Erythroblast (primary cell): ENCODE measurements at regions not wholly inside any gene's neighbourhood (a gene's known extent, or its start where the extent isn't known, plus 50 kb on each side); places are given as distances from the start of the nearest gene placed in this dataset.
A peak's percentile ranks its signal among the peaks of the same experiment; 100 is the strongest.
"Not testable (repeated sequence)": the region's sequence is repeated elsewhere in the genome, so short reads cannot be mapped to it uniquely, and the experiment has no call there.

Source experiments
- DNase-seq, 2 experiments: peaks; one replicate each; lab custom pipeline; 2025; lab: John Stamatoyannopoulos, UW
- GATA1 ChIP-seq: IDR thresholded peaks from 2 replicates; pipeline ENCODE4 v1.6.1; 2011; ENCODE audit warnings: low read depth, mild to moderate bottlenecking, control low read depth, low read length, moderate library complexity
- POLR2A ChIP-seq: IDR thresholded peaks from 2 replicates; pipeline ENCODE4 v1.6.1; 2011; ENCODE audit warnings: mild to moderate bottlenecking, low read length

DNA sequence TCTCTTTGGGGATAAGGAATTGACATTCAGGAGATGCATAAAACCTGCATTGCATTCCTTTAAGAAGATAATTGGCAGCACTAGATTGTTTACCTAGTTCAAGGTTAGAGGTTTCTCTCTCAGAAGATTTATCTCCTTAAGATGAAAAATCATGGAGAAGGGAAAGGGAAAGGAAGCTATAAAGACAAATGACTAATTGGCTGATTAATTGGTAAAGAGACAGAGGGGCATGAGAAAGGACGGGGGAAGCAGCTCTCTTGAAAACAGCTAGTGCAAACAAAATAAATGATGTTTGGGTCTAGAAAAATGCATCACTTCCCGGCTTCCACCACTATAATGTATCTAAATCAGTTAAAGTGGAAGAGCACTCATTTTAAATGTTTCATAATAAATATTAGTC, 941.2 kb downstream of the XPNPEP1 start:
- no peak for TF ChIP-seq POLR2A
- TF ChIP-seq GATA1: no peak

DNA sequence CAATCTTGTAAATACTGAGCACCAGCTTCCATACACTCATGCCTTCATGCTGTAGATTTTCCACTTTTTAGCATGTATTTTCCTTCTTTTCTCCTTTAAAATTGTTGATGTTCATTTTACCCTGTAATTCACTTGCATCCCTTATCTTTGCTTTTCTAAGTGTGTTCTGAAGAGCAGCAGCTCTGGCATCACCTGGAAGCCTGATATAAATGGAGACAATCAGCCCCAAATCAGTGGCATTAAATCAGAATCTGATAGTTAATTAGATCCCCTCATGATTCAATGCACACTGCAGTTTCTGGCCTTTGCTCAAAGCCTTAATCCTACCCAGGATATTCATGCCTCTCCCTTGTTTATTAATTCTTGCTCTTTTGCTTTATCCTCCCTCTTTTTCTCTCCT, 942.4 kb downstream of the XPNPEP1 start:
- no peak for TF ChIP-seq GATA1
- TF ChIP-seq POLR2A: no peak
- no peak for DNase-seq

More for the DNA sequence above, 941.2 kb downstream of the XPNPEP1 start:
- DNase-seq: no peak

DNA sequence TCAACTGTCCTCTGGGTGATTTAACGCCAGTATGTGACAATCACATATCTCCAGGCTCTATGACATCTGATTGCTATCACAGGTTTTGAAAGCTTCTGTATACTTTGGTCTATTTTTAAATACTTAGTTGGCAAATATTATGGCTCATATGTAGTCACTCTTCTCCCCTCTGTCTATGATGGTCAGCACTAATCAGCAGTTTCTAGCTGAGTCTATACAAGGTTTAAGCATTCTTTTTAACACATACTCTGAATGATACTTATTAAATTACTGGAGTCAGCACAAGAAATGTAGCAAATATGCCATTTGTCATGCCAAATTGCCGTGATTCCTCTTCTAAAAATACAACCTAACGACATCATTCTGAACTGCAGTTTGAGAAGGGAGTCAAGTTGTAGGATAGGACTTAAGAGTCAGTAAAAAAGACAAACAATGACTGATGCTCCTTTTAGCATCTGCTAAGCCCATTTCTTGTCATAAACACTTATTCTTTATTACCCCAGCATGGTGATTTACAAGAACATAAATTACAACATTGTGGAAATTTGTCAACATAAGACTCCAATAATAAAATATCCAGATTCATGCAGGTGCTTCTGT, 947.8 kb downstream of the XPNPEP1 start:
- TF ChIP-seq GATA1: no peak
- no peak for TF ChIP-seq POLR2A
- DNase-seq: no peak

DNA sequence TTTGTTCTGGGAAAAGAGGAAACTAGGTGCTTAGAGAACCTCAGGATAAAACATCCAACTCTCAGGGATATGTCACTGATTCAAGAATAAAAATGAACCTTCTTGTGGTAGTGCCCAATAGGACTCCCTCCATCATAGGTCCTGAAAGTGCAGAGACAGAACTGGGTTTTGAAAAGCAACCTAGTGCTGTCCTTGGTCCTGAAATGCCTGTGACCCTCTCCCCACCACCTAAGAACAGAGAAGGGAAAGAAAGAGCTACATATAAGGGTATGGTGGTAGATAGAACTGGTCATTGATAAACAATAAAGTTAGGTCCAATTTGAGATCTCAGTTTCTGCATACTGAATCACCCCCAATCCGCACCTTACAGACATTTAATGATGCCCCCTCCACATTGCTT, 953.3 kb downstream of the XPNPEP1 start:
- no peak for TF ChIP-seq POLR2A
- TF ChIP-seq GATA1: no peak
- DNase-seq: peak; percentile 29 to 33

DNA sequence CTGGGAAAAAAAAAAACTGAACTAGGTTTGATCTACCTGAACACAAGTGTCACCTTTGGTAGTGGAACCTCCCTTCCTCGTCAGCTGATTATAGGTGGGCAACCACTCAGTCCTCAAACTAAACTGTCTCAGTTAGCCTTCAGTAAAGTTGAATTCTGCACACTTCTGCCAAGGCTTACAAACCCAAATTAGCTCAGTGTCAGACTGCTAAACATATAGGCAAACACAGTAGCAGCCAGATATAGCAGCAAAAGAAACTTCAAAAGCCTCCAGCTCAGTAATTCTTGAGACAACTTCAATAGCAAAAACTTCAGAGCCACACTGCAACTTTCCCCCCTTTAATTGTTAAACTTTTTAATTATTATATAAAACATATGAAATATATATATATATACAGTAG, 956.9 kb downstream of the XPNPEP1 start:
- no peak for DNase-seq
- no peak for TF ChIP-seq GATA1
- no peak for TF ChIP-seq POLR2A

DNA sequence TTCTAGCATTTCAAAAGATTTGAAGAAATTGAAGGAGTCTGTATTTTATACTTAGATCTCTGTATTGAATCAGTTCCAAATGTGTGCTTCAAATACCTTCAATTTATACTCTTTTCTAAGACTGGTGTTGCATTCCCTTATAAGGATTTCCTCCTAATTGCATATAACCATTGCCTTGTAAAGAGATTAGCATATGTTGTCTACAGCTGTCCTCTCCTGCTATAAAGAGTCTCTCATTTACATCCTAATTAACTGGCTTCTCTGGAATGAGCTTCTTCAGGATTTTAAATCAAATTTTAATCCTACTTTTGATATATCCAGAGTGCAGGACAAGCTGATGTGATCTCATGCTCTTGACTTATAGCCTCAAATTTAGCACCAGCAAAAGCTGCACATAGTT, 957.3 kb downstream of the XPNPEP1 start:
- TF ChIP-seq GATA1 (no peak), POLR2A (no peak)
- no peak for DNase-seq

DNA sequence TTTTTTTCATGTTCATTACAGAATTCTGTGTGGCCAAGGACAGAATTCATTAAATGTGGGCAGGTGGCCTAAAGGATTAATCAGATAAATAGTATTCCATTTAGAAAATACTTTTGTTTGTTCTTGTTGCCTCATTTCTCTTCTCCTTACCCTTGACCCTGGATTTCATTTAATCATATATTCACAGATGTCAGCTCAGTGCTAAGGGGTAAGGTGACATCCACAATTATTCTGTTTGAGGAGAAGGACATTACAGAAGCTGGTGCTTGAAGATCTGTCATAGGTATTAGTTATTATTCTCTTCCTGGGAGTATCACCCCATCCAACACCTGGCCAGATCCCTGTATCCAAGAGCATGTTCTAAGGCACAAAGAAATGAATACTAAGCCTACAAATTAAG, 961.1 kb downstream of the XPNPEP1 start:
- DNase-seq: no peak
- TF ChIP-seq POLR2A (no peak), GATA1 (no peak)

DNA sequence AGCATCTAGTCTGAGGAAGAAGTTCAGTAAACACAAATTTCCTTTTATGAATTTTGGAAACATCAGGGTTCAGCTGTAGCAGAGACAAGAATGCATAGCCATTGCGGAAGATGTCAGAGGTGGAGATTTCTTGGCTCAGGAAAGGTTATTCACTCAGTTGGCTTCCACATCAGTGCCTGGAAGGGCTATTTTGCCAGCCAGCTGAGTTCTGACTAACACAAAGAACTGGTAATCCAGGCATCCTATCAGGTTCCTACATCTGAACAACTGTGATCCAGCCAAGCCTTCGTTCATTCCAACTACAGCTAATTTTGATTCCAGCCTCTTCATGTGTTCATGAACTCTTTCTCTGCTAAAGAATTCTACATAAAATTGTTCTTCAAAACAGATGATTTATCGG, 965.6 kb downstream of the XPNPEP1 start:
- TF ChIP-seq GATA1 (no peak), POLR2A (no peak)
- DNase-seq: no peak

DNA sequence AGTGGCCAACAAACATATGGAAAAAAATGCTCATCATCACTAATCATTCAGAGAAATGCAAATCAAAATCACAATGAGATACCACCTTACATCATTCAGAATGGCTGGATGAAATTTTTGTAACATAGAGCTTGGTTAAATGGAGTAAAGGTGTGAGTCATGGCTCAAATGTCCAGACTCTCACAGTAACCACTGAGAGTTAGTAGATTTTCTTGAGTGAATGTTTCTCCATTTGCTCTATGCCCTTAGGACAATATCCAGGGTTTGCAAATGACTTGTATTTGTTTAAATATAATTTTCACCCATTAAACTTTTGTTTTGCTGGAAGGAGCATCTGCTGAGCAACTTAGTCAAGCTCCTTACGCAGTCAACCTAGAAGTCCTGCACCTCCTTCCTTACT, 967.2 kb downstream of the XPNPEP1 start:
- no peak for DNase-seq
- no peak for TF ChIP-seq POLR2A
- TF ChIP-seq GATA1: no peak

DNA sequence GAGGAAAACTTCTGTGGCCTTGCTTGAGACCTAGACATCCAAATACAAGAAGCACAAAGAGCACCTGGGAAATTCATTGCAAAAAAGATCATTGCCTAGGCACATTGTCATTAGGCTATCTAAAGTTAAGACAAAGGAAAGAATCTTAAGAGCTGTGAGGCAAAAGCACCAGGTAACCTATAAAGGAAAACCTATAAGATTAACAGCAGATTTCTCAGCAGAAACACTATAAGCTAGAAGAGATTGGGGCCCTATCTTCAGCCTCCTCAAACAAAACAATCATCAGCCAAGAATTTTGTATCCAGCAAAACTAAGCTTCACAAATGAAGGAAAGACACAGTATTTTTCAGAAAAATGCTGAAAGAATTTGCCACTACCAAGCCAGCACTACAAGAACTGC, 1003.3 kb downstream of the XPNPEP1 start:
- not testable (repeated sequence) for DNase-seq

DNA sequence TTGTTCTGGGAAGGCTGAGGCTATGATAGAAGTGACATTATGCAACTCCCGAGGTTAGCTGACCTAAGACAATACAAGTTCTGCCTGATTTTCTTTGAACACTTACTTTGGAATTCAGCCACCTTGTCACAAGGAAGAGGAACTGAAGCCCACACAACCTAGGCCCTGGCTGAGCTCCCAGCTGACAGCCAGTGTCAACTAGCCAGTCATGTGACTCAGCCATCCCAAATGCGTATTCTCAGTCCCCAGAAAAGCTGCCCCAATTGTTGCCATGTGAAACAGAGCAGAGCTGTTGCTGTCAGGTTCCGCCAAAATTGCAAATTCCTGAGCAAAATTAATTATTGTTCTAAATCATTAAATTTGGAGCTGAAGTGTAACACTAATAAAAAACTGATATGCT, 1010.0 kb downstream of the XPNPEP1 start:
- no peak for DNase-seq
- TF ChIP-seq GATA1 (no peak), POLR2A (no peak)

DNA sequence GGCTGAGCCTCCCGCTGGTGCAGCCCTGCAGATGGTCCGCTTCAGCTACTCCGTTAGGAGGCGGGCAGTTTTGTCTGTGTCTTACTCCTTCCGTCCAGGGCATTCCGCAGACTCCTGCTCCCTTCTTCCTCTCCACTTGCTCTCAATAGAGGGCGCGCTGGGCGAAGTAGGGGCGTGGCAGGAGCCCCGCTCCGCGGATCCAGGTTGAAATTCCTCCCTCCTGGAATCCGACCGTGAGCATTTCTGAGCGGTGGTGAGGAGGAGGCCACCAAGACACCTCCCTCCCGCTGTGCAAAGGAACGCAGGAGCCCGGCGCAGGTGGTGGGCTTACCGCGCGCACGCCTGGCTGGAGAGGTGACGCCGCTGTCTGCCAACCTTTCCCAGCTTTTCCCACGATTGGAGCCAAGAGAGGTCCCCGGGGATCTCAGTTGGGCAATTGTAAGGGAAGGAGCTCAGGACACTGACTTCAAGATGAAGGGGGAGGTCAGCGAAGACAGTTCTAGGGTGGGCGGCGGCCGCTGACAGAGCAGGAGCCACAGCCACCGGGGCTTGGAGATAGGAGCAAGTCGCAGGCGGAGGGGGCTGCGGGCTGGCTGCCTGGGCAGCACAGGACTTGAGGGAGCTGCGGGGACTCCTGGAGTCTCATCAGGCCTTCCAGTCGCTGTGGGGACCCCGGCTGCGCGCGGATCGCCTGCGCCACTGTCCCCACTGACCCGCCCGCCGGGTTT, 1011.3 kb downstream of the XPNPEP1 start:
- DNase-seq: peak; percentile 8 to 13
- TF ChIP-seq GATA1: no peak

DNA sequence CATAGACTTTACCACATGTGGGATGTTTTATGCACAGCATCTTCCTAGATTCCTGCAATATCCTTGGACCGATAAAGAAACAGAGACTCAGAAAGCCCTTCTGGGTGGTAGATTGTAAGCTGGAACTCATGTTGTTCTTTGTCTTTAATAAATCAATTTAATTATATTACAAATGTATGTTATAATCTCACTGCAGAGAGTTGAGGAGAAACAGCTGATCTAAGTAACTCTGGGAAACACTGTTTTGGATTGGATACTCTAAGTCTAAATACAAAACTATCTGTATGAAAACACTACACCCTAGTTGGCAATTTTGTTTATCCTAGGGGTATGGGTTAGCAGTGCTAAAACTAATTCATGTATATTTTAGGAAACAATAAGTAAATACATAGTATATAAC, 1015.2 kb downstream of the XPNPEP1 start:
- DNase-seq: no peak
- TF ChIP-seq GATA1 (no peak), POLR2A (no peak)

DNA sequence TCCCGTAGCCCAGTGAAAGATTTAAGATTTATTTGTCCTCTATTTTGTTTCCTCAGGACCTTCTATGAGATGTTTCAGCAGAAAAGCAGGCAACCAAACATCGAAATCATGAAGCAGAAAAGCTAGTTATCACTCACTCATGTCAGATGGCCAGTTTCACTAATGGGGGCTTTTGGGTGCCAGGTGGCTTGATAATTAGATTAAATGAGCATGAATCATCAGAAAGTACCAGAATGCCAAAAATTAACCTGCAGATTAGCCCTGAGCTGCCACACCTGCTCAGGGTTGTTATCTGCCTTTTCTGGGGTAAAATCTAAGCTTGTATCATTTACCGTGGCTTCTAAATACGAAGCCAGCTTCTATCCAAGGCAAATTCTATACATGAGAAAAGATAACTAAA, 1017.5 kb downstream of the XPNPEP1 start:
- TF ChIP-seq GATA1 (no peak), POLR2A (no peak)
- no peak for DNase-seq

DNA sequence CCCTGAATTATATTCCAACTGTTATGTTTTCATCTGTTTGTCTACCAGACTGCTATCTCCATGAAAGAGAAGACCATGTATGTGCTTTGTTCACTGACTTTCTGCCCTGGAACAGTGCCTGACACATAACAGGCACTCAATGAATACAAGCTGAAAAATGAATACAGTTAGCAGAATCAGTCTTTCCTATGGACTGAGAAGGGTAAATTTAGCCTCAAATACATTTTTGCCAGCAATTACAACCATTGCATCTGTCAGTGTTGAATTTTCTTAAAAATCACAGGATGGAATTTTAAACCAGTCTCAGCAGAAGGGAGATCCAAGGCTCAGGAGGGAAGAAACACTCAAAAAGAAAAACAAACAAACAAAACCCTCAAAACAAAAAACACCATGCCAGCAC, 1018.1 kb downstream of the XPNPEP1 start:
- TF ChIP-seq GATA1: no peak
- TF ChIP-seq POLR2A: no peak
- DNase-seq: no peak
